ENCODE measurements at regions not wholly inside any gene's neighbourhood (a gene's known extent, or its start where the extent isn't known, plus 50 kb on each side); places are given as distances from the start of the nearest gene placed in this dataset.

GRCh38 chr11:26086028-26086427 is 245.9 kb upstream of the ANO3 start:
- TF ChIP-seq POLR2A (IDR thresholded peaks at IDR 0.05; ENCODE audit: low read length) (no peak), CBX2 (IDR thresholded peaks at IDR 0.05; ENCODE audit: borderline replicate concordance, low read depth) (no peak), CTCF (IDR thresholded peaks at IDR 0.05) (no peak), RAD21 (conservative IDR thresholded peaks at IDR 0.05 in 1 of 2, IDR thresholded peaks at IDR 0.05 in 1 of 2) (no peak), EP300 (IDR thresholded peaks at IDR 0.05) (no peak), USF2 (IDR thresholded peaks at IDR 0.05) (no peak), JUNB (IDR thresholded peaks at IDR 0.05) (no peak), ZNF302 (CRISPR knock-in tag; IDR thresholded peaks at IDR 0.05) (no peak), KDM1A (IDR thresholded peaks at IDR 0.05; ENCODE audit: low read depth) (no peak), MYC (IDR thresholded peaks at IDR 0.05; ENCODE audit: borderline replicate concordance, low read length) (no peak), E2F6 (IDR thresholded peaks at IDR 0.05; ENCODE audit: borderline replicate concordance, low read depth) (no peak)

Data from A549 (cell line).